ENCODE measurements at regions not wholly inside any gene's neighbourhood (a gene's known extent, or its start where the extent isn't known, plus 50 kb on each side); places are given as distances from the start of the nearest gene placed in this dataset.

DNA sequence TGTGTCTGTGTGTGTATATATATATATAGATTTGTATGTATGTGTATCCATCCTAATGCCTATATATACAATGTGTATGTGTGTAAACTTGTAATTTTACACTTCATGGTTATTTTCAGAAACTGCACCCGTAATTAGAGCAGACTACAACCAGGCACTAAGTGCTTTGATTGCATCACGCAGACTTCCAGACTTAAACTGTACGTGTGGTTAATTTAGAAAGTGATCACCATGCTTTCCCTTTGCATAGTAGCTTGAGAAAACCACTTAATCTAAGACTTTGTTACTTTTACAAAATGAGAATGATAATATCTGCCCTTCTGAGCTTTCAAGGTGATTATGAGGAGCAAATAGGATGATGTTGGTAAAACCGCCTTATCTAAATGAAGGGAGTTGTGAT lies 50.1 kb upstream of the E2F3 start (continued):
- TF ChIP-seq, protein P1, sequence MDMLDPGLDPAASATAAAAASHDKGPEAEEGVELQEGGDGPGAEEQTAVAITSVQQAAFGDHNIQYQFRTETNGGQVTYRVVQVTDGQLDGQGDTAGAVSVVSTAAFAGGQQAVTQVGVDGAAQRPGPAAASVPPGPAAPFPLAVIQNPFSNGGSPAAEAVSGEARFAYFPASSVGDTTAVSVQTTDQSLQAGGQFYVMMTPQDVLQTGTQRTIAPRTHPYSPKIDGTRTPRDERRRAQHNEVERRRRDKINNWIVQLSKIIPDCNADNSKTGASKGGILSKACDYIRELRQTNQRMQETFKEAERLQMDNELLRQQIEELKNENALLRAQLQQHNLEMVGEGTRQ (IDR thresholded peaks at IDR 0.05), result no peak
- TF ChIP-seq CBX8 (IDR thresholded peaks at IDR 0.05), result no peak

Measured in A549 (cell line).